ENCODE measurements at regions not wholly inside any gene's neighbourhood (a gene's known extent, or its start where the extent isn't known, plus 50 kb on each side); places are given as distances from the start of the nearest gene placed in this dataset.

DNA sequence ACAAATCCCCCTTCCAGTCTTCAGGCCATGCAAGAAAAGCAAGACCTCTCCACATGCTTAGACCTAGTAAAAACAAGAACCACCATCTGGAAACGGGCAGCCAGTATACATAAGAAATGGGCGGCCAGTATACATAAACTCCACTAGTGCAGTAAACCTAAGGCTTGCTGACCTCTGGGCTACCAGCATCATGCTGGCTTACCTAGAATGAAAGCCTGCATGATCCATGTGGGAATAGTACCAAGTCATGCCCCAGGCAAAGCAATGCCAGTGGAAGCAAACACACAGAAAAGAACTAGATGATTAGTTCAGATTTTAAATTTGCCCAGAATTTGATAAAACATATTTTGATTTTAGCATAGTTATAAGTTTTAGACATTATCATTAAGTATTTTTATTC lies 1346.4 kb downstream of the EFNA5 start:
- no peaks in the 10 kb centered on the region for H3K27me3 ChIP-seq (ENCODE audit: control insufficient read depth, insufficient read depth, low read length)
- TF ChIP-seq, protein P1, sequence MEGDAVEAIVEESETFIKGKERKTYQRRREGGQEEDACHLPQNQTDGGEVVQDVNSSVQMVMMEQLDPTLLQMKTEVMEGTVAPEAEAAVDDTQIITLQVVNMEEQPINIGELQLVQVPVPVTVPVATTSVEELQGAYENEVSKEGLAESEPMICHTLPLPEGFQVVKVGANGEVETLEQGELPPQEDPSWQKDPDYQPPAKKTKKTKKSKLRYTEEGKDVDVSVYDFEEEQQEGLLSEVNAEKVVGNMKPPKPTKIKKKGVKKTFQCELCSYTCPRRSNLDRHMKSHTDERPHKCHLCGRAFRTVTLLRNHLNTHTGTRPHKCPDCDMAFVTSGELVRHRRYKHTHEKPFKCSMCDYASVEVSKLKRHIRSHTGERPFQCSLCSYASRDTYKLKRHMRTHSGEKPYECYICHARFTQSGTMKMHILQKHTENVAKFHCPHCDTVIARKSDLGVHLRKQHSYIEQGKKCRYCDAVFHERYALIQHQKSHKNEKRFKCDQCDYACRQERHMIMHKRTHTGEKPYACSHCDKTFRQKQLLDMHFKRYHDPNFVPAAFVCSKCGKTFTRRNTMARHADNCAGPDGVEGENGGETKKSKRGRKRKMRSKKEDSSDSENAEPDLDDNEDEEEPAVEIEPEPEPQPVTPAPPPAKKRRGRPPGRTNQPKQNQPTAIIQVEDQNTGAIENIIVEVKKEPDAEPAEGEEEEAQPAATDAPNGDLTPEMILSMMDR (IDR thresholded peaks at IDR 0.05; ENCODE audit: insufficient read depth, low read length, poor library complexity, severe bottlenecking): no peak

DNA sequence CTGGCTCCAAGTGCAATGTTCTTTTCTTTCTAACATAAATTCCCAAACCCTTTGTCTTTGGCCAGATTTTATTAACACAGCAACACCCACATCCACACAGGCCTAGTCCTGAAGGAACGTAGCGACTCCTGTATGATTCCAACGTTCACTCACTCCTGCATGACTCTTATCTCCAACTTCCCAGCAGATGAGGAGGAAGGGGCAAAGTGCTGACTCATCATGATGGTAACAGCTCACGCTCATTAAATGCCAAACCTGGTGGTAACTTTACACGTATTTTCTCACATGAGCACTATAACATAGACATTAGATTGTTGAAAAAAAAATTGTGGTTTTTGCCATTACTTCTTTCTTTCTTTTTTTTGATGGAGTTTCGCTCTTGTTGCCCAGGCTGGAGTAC lies 1349.5 kb downstream of the EFNA5 start:
- Histone ChIP-seq H3K4me3 (ENCODE audit: low read depth, low read length) (no peak overlapping the region), H3K36me3 (ENCODE audit: control insufficient read depth, insufficient read depth, low read length) (no peaks in the 10 kb centered on the region), H3K27me3 (ENCODE audit: control insufficient read depth, insufficient read depth, low read length) (no peaks in the 10 kb centered on the region)
- TF ChIP-seq, protein P1 (IDR thresholded peaks at IDR 0.05; ENCODE audit: insufficient read depth, low read length, poor library complexity, severe bottlenecking): no peak
- no peak for DNase-seq (ENCODE audit: low read depth)

More for the DNA sequence above, 1346.4 kb downstream of the EFNA5 start:
- H3K36me3 ChIP-seq (ENCODE audit: control insufficient read depth, insufficient read depth, low read length): no peaks in the 10 kb centered on the region
- H3K4me3 ChIP-seq (ENCODE audit: low read depth, low read length): no peak overlapping the region
- no peak for DNase-seq (ENCODE audit: low read depth)

DNA sequence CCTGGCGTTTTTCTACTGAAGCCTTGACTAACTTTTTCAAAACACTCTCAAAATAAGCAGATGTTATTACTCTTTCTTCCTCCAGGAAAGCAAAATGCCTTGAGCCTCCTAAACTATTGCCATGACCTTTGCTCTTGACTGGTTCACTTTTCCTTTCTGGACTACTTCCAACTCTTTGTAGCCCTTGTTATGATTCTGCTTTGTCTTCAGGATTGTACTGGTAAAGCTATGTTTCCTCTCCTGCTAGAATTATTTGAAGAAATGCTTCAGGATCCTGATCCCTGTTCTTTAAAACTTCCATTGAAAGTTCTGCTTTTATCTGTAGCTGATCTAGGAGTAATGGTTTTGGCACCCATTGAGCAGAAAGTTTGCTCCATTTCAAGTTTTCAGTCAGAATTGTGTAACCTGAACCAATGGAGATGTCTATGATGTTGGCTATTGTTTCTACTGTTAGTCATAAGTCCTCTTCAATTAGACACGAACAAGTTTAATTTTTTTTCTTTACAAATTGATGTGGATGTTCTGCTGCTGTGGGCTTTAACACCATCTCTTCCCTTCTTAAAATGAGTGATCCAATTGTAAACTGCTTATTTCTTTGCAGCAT lies 1356.4 kb downstream of the EFNA5 start:
- H3K4me3 ChIP-seq (ENCODE audit: low read depth, low read length): no peak overlapping the region
- no peaks in the 10 kb centered on the region for H3K27me3 ChIP-seq (ENCODE audit: control insufficient read depth, insufficient read depth, low read length)
- TF ChIP-seq, protein P1 (IDR thresholded peaks at IDR 0.05; ENCODE audit: insufficient read depth, low read length, poor library complexity, severe bottlenecking): no peak
- no peak for DNase-seq (ENCODE audit: low read depth)
- no peaks in the 10 kb centered on the region for H3K36me3 ChIP-seq (ENCODE audit: control insufficient read depth, insufficient read depth, low read length)

DNA sequence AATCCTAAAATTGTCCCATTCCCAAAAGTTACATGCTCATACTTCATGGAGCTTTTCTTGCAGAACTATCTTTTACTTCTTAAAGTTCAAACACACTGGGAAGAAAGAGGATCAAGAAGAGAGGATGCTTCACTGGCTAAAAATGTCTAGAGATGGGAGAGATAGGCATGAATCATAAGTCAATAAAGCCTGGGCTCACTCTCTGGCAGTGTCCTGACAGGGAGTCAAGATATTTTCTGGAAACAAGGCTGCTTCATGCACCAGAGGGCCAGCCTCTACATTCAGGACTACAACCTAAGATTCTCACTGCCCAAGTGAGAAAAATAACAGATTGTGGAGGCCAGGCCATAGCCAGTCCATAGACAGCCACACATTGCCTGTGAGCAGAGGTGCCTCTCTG lies 1358.4 kb downstream of the EFNA5 start:
- Histone ChIP-seq H3K36me3 (ENCODE audit: control insufficient read depth, insufficient read depth, low read length) (no peaks in the 10 kb centered on the region), H3K27me3 (ENCODE audit: control insufficient read depth, insufficient read depth, low read length) (no peaks in the 10 kb centered on the region), H3K4me3 (ENCODE audit: low read depth, low read length) (no peak overlapping the region)
- TF ChIP-seq, protein P1 (IDR thresholded peaks at IDR 0.05; ENCODE audit: insufficient read depth, low read length, poor library complexity, severe bottlenecking): no peak
- no peak for DNase-seq (ENCODE audit: low read depth)

DNA sequence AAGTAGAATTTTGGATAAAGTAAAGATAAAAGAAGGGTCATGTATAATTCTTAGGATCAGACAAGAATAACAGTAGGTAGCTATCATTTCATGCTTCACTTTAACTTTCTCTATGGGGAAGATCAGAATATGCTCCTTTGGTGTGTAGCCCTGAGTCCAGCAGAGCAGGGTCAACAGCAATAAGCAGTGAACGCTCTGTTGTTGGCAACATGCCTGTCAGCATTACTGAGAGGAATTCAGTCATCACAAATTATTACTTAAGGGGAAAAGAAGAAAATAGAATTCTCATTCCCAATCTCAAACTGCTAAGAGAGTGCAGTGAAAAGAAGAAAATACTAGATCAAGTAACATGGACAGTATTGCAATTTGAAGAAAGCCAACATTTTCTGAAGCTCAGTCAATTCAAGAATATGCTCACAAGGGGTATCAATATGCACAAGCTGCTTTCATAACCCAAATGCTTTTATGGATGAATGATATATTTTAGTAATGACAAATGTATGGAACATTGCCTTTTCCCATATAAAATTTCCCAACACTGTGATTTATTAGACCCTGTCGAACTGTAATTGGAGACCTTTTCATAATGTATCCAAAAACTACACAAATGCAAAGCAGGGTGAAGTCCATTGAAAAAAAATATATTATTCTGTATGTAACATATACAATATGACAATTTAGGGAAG lies 1359.4 kb downstream of the EFNA5 start:
- no peaks in the 10 kb centered on the region for H3K27me3 ChIP-seq (ENCODE audit: control insufficient read depth, insufficient read depth, low read length)
- TF ChIP-seq, protein P1 (IDR thresholded peaks at IDR 0.05; ENCODE audit: insufficient read depth, low read length, poor library complexity, severe bottlenecking): no peak
- no peak for DNase-seq (ENCODE audit: low read depth)
- no peaks in the 10 kb centered on the region for H3K36me3 ChIP-seq (ENCODE audit: control insufficient read depth, insufficient read depth, low read length)
- H3K4me3 ChIP-seq (ENCODE audit: low read depth, low read length): no peak overlapping the region

DNA sequence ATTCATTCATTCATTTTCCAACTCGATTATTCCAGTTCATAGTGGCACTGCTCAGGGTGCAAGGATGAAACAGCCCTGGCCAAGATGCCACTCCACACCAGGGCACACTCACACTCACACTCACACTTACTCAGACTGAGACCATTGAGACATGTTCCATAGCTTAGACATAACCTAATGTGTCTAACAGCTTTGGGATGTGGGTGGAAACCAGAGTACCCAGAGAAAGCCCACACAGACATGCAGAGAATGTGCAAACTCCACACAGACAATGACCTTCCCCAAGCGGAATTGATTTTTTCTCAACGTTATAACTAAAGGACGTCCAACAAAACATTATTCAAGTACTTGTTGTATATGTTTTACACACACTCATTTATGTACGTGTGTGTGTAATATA lies 1363.5 kb downstream of the EFNA5 start:
- DNase-seq (ENCODE audit: low read depth): no peak
- Histone ChIP-seq H3K4me3 (ENCODE audit: low read depth, low read length) (no peak overlapping the region), H3K27me3 (ENCODE audit: control insufficient read depth, insufficient read depth, low read length) (no peaks in the 10 kb centered on the region), H3K36me3 (ENCODE audit: control insufficient read depth, insufficient read depth, low read length) (no peaks in the 10 kb centered on the region)
- TF ChIP-seq, protein P1 (IDR thresholded peaks at IDR 0.05; ENCODE audit: insufficient read depth, low read length, poor library complexity, severe bottlenecking): no peak
